HEK293T (cell line): ENCODE measurements at regions not wholly inside any gene's neighbourhood (a gene's known extent, or its start where the extent isn't known, plus 50 kb on each side); places are given as distances from the start of the nearest gene placed in this dataset.

ENCODE experiments used
- BHLHE40 ChIP-seq: fragments of 450-650 bp; IDR thresholded peaks from 2 replicates; pipeline ENCODE4 v1.6.1; 2016; ENCODE audit warnings: mild to moderate bottlenecking, moderate library complexity, borderline replicate concordance
- FOXM1 ChIP-seq: fragments of 450-650 bp; IDR thresholded peaks from 2 replicates; pipeline ENCODE4 v1.6.1; 2017; ENCODE audit warnings: mild to moderate bottlenecking, borderline replicate concordance

DNA sequence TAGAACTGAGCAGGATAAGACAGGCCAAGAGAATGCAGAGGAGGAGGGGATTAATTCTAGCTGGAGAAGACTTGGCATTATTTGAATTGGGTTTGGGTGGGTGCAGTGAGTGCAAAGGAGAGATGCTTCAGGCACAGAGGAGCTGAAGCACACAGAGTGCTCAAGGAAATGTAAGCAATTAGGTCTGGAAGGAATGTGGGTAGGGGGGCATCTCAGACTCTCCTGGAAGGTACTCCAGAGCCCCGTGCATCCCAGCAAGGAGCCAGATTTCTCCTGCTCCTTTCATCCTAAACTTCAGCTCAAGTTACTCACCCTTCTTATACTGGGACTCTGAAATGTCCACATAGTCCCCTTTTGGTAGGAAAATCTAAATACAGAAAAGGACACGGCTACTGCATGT is 143.6 kb upstream of the PFN2 start:
- TF ChIP-seq BHLHE40 (no peak), FOXM1 (no peak)
